Stimulated activated CD8-positive, alpha-beta memory T cell treated with anti-CD3 and anti-CD28 coated beads, Interleukin-4, amount 100 ng/mL, for 4 hours (primary cell): ENCODE measurements at regions not wholly inside any gene's neighbourhood (a gene's known extent, or its start where the extent isn't known, plus 50 kb on each side); places are given as distances from the start of the nearest gene placed in this dataset.

ENCODE experiments used
- DNase-seq, 2 donors: peaks; one replicate each; pipeline ENCODE4 v3.0.0-alpha.2; 2020; ENCODE audit warnings: low read depth in 2 of 2, low spot score in 1 of 2

- DNase-seq, result no peak
Observed at GRCh38 chr12:90166012-90166411, 457.4 kb upstream of the ATP2B1 start.

DNA sequence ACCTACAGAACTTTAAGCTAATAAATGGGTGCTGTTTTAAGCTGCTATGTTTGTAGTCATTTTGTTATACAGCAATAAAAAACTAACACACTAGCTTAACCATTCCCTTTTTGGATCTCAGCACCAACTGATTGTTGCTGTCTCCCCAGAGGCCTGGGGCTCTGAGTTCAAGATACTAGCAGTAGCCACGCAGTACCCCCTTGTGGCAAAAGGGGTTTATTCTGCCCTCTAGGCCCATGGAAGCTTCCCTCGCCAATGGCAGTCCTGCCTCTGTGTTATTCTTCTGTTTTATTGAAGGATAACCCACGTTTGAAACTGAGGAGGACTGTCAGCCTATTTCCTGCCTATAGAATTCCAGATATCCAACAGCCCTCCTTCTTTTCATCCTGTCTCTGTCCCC, 455.3 kb upstream of the ATP2B1 start:
- no peak for DNase-seq

DNA sequence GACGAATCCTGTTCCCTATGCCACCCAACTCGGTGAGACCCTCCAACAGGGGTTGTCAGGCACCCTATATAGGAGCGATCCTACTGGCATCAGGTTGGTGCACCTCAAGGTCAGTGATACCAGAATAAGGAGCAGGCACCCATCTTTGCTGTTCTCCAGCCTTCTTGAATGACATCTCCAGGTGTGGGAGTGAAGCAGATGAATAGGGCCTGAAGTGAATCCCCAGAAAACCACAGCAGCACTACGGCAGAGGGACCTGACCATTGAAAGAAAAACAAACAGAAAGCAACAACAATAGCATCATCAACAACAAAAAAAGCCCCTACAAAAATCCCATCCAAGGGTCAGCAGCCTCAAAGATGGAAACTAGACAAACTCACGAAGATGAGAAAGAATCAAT, 445.2 kb upstream of the ATP2B1 start:
- DNase-seq, result no peak

DNA sequence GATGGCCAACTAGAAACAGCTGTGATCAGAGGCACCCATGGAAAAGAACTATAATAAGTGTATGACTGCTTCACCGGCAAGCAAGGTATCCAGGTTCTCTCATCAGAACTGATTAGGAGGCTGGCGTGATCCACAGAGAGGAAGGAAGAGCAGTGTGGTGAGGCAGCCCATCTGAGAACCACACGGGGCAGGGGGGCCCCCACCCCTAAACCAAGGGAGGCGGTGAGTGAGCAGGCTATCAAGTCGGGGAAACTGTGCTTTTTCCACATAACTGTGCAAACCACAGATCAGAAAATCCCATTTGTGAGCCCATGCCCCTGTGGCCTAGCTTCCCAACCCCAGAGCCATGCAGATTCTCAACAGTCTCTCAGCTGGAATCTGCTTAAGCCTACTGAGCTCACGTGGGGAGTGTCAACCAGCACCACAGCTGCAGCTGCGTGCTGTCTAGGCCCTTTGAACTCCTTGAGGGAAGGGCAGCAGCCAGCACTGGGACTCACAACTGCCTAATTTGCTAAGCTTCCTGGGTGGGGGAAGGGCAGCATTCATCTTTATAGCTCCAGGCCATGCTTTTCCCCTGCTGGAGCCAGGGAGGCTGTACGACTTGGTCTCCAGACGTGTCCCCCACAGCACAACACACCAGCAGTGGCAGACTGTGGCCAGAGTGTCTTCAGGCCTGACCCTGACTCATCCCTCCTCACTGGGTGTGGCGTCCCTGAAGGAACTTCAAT, 444.4 kb upstream of the ATP2B1 start:
- no peak for DNase-seq

GRCh38 chr12:90151491-90152015, 442.9 kb upstream of the ATP2B1 start:
- no peak for DNase-seq

- no peak for DNase-seq
Observed at GRCh38 chr12:90149453-90149852, 440.8 kb upstream of the ATP2B1 start.

GRCh38 chr12:90129366-90130030, 420.9 kb upstream of the ATP2B1 start:
- DNase-seq, result no peak

GRCh38 chr12:90128526-90128925, 419.9 kb upstream of the ATP2B1 start:
- no peak for DNase-seq

GRCh38 chr12:90126125-90126524, 417.5 kb upstream of the ATP2B1 start:
- DNase-seq, result no peak

- DNase-seq, result no peak
Observed at GRCh38 chr12:90124914-90125313, 416.3 kb upstream of the ATP2B1 start.

DNA sequence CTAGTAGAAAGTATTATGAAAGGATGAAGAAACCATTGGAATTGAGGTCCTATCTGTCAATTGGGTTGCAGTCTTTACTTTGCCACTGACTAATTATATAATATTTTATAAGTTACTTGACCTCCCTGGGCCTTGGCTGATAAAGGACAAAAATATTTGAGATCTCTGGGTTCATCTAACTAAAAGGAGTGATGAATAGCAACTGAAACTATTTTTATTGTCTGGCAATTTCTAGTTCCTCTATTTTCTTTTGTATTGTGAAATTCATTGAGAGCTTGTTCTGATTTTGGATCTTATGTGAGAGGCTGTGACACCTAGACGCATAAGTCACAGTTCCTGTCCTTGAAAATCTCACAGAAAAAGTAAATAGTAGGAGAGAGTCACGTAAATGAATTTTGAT, 415.7 kb upstream of the ATP2B1 start:
- DNase-seq, result no peak

DNA sequence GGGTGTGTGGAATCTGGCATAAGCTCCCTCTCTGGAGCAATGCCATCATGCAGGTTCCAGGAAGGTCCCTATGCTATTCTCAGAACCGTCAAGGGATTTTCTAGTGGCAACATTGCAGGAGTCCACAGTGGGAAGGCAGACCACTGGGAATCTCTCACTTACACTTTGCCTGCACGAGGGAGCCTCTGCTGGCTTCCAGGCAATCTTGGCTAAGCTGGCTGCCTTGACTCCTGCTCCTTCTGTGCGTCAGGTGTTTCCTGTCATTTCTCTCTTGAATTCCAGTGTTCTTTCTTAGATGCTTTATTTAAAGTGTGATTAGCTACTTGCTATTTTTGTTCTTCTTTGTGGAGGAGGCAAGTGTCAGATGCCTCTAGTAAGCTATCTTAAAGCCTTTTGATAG, 414.0 kb upstream of the ATP2B1 start:
- no peak for DNase-seq

GRCh38 chr12:90120627-90121026, 412.0 kb upstream of the ATP2B1 start:
- no peak for DNase-seq

DNA sequence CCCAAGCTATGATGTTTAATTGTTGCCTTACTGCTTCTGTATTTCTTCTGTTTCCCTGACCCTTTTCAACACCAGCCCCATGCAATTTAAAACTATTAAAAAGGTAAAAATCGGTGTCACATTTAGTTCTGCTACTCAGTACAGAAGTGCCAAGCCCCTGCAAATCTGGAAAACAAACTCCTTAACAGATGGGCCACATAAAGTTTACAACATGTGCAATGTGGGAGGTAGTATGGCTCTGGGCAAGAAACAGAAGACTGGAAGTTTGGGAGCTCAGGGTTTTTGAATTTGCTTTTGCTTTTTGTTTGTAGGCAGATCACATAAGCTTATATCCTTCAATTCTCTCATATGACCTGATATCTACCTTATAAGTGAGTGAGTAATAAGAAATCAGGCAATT, 404.0 kb upstream of the ATP2B1 start:
- no peak for DNase-seq

DNA sequence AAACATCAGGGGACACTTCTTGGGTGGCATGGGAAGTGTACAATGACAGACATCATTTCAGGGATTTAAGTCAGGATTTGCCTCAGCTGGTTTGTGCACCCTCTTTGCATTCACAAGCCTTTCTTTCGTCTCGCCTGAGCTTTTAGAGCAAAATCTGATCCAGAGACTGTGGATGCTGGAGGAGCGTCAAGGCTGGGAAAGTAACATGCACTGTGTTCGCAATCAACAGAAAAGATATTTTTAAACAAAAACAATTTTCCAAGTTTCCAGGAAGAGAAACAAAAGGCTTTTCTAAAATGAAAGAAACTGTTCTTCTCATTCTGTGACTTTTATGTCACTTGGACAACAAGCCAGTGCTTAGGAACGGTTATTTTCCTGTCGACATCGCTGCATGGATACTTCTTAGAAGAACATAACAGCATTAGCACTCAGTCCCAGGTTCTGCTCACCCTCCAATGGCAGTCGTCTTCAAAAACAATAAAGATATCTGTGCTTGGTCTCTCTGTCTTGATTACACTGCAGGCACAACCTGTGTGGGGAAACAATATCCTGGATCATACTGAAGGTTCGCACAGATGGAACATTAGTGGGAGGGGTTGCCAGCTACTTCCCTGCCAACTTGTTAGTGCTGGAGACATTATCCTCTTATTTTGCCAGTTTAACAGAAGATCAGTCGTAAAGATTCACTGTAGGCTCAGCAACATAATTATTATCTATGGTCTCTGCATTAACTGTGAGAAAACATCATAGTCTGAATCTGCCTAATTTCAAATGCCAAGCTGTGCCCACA, 403.3 kb upstream of the ATP2B1 start:
- DNase-seq, result no peak

GRCh38 chr12:90106568-90106967, 397.9 kb upstream of the ATP2B1 start:
- no peak for DNase-seq

DNA sequence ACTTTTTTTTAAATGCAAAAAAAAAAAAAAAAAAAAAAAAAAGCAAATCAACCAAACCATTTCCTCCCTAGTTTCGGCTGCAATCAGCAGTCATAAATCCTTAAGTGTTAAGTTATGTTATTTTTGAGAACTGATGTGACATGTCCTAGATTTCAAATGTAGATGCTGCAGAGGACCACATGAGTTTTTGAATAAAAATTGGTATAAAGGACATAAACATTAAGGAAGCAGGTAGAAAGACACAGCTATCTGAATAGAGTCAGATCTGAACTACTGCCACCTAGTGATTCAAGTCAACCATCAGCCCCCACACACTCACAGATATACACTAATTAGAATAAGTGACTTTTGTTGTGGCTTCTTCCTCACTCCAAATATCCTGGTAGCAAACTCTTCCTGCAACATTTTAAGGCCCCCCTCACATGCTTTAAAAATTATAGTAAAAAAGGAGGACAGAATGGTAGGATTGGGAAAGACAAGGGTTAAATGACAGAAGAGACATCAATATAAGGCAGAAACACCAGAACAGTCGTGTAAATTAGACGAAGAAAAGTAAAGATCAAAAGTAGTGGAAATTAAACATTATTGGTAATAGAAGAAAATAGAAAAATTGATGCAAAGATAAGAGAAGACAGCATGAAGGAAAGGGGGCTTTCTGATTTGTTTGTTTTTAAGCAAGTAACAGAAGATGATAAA, 394.5 kb upstream of the ATP2B1 start:
- DNase-seq, result no peak

DNA sequence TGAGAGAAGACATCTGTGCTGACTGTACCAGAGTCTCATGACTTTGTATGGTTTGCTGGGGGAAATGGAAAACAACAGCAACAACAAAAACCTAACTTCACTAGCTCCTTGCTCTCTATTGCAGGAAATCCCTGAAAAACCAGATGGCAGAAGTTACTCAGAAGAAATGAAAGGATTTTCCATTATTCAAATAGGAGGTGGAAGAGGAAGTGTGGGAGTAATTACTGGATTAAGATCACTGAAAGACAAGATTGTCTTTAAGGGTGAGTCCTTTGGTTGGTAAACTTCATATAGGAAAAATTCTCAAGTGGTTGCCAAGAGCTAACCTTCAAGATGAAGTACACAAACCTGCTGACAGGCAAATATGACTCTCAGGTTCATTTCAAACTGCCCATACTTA, 391.9 kb upstream of the ATP2B1 start:
- no peak for DNase-seq

- no peak for DNase-seq
Observed at GRCh38 chr12:90099288-90099687, 390.6 kb upstream of the ATP2B1 start.

DNA sequence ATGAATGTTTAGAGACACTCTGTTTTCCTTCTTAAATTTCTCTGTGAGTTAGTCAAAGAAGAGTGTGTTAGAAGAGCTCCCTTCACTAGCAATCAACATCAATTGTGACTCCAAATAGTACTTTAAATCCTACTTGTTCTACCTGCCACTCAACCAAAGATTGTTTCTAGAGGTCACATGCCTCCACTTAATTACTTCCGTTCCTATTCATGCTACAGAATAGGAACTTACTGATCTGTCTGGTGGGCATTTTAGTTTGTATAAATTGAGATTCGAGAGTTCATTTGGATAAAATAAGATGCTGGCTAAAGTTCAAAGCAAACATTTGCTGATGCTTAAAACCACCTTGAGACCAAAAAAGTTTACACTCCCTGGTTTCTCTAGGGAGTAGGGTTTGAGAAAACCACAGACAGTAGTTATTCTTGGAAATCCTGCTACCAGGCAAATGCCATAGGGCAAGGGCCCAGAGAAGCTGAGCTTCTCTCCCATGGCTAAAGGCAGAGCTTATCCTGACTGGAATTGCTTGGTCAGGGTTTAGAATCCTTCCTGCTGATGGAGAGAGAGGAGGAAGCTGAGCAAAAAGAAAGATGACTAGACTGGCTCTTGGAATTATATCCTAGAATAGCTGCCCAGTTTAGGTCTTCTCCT, 389.6 kb upstream of the ATP2B1 start:
- DNase-seq, result no peak

DNA sequence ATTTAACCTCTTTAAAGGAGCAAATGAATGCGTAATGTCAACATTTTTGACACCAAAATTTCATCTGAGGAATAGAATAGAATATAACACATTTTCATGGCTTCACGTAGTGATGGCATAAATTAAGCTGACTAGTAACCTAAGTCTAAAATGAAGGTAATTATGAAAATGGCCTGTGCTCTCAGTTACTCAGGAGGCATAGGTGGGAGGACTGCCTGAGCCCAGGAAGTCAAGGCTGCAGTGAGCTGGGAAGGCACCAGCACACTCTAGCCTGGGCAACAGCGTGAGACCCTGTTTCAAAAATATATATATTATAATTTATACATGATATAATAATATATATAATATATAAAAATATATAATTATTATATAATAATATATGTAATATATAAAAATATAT, 383.2 kb upstream of the ATP2B1 start:
- no peak for DNase-seq
